ENCODE measurements at regions not wholly inside any gene's neighbourhood (a gene's known extent, or its start where the extent isn't known, plus 50 kb on each side); places are given as distances from the start of the nearest gene placed in this dataset.

GRCh38 chr5:125026867-125027731 lies 280.7 kb upstream of the ZNF608 start:
- H3K4me1 Mint-ChIP-seq, result peaks cover 11% of the 10 kb centered on the region
- H3K4me3 Mint-ChIP-seq, result no peak overlapping the region
- no peaks in the 10 kb centered on the region for H3K27me3 Mint-ChIP-seq
- H3K9me3 Mint-ChIP-seq, result no peaks in the 10 kb centered on the region
- no peak overlapping the region for H3K27ac Mint-ChIP-seq
- no peaks in the 10 kb centered on the region for H3K36me3 Mint-ChIP-seq
- no peak for ATAC-seq

DNA sequence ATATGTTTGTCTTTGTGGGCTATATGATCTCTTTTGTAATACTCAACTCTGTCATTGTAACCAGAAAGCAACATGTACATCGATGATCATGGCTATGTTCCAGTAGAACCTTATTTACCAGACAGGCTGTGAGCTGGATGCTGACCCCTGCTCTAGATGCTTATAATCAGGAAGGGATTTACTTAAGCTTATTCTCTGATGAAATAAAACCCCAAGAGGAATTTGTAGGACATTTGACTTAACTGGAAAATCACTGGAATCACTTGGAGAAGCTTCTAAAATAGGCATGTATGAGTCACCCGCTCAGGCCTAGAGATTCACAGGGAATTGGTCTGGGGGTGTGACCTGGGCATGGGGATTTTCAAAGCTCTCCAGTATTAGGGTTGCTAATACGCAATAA lies 285.8 kb upstream of the ZNF608 start:
- Mint-ChIP-seq H3K4me1 (peaks cover 17% of the 10 kb centered on the region), H3K27me3 (no peaks in the 10 kb centered on the region), H3K36me3 (no peaks in the 10 kb centered on the region), H3K9me3 (no peaks in the 10 kb centered on the region), H3K4me3 (no peak overlapping the region), H3K27ac (no peak overlapping the region)
- no peak for ATAC-seq

DNA sequence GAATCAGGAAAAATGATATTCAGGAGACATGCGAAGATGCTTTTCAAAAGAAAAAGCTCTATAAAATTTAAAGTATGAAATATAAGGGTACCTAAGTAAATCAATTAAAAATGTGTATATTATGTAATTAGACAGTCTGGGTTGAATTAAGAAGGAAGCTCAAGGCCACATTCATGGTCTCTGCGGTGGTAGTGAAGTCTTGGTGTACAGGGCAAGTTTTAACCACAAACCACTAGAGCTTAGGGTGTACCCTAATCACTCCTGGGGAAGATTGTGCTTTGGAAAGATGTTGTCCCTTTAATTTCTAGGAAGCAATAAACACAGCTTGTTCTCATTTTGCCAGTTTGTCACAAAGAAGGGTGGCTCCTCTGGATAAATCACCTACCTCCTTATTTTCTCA lies 287.2 kb upstream of the ZNF608 start:
- H3K4me1 Mint-ChIP-seq, result peaks cover 30% of the 10 kb centered on the region
- H3K9me3 Mint-ChIP-seq, result no peaks in the 10 kb centered on the region
- ATAC-seq, result no peak
- H3K27ac Mint-ChIP-seq, result no peak overlapping the region
- no peaks in the 10 kb centered on the region for H3K36me3 Mint-ChIP-seq
- H3K27me3 Mint-ChIP-seq, result no peaks in the 10 kb centered on the region
- H3K4me3 Mint-ChIP-seq, result no peak overlapping the region

GRCh38 chr5:125034331-125034730 lies 287.9 kb upstream of the ZNF608 start:
- Mint-ChIP-seq H3K4me1 (peaks cover 36% of the 10 kb centered on the region), H3K27me3 (no peaks in the 10 kb centered on the region), H3K27ac (no peak overlapping the region), H3K4me3 (no peak overlapping the region), H3K36me3 (no peaks in the 10 kb centered on the region), H3K9me3 (no peaks in the 10 kb centered on the region)
- ATAC-seq, result no peak

DNA sequence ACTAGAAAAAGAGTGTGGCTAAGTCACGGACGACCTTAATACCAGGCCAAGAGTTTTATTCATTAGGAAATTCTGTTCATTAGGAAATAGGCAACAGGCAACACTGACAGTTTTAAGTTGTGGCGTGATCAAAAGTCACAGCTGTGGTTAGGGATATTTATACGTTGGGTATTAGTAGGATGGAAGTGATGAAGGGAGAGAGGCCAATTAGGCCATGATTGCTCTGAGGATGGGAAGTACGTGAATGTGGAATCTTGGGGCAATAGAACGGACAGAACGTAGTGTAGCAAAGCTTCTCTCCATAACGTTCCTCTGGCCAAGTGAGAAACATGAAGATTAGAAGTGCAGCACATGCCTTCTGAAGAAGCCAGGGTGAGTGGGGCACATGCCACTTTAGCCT lies 290.1 kb upstream of the ZNF608 start:
- peak overlapping the region; percentile 5 for H3K27ac Mint-ChIP-seq
- no peak for ATAC-seq
- no peaks in the 10 kb centered on the region for H3K27me3 Mint-ChIP-seq
- no peak overlapping the region for H3K4me3 Mint-ChIP-seq
- peaks cover 35% of the 10 kb centered on the region for H3K4me1 Mint-ChIP-seq
- no peaks in the 10 kb centered on the region for H3K9me3 Mint-ChIP-seq
- H3K36me3 Mint-ChIP-seq, result no peaks in the 10 kb centered on the region

- peak overlapping the region; percentile 5 for H3K27ac Mint-ChIP-seq
- H3K9me3 Mint-ChIP-seq, result no peaks in the 10 kb centered on the region
- no peaks in the 10 kb centered on the region for H3K27me3 Mint-ChIP-seq
- peaks cover 33% of the 10 kb centered on the region for H3K4me1 Mint-ChIP-seq
- no peaks in the 10 kb centered on the region for H3K36me3 Mint-ChIP-seq
- peak; percentile 71 for ATAC-seq
- H3K4me3 Mint-ChIP-seq, result no peak overlapping the region
Measured at GRCh38 chr5:125037020-125037419, 290.6 kb upstream of the ZNF608 start.

DNA sequence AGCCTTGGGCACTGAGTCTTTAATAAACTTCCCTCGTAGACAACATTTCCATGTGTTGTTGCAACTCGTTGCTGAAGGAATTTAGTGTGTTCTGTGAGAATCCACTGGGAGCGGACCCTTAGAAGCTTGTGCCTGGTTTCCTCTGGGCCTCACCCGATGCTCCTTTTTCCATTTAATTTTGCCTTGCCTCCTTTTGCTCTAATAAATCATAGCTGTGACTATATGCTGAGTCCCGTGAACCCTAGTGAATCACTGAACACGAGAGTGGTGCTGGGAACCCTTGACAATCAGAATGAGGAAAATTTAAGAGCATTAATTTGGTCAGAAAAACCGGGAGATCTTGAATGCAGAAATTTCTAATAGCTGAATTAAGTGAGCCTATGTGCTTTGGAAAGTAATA lies 291.1 kb upstream of the ZNF608 start:
- no peaks in the 10 kb centered on the region for H3K9me3 Mint-ChIP-seq
- H3K27ac Mint-ChIP-seq, result no peak overlapping the region
- H3K27me3 Mint-ChIP-seq, result no peaks in the 10 kb centered on the region
- H3K4me3 Mint-ChIP-seq, result no peak overlapping the region
- peaks cover 33% of the 10 kb centered on the region for H3K4me1 Mint-ChIP-seq
- ATAC-seq, result no peak
- no peaks in the 10 kb centered on the region for H3K36me3 Mint-ChIP-seq

DNA sequence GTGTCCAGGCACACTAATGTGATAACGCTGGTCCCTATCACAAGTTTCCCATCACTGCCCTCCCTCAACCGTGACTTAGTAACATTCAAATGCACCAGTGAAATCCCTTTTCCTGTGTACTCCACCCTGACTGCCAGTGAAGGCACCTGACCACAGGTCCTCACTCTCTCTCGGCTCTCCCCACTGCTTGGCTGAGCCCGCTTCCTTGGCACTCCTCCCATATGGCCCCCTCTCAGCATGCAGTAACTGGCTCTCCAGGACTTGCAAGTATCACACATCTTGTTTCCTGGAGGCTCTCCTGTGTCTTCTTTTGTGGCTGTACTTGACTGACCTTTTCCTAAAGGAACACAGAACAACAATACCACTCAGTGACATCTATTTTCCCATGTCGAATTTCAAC lies 292.0 kb upstream of the ZNF608 start:
- peaks cover 33% of the 10 kb centered on the region for H3K4me1 Mint-ChIP-seq
- no peaks in the 10 kb centered on the region for H3K9me3 Mint-ChIP-seq
- no peaks in the 10 kb centered on the region for H3K36me3 Mint-ChIP-seq
- H3K27ac Mint-ChIP-seq, result no peak overlapping the region
- no peaks in the 10 kb centered on the region for H3K27me3 Mint-ChIP-seq
- no peak for ATAC-seq
- no peak overlapping the region for H3K4me3 Mint-ChIP-seq

DNA sequence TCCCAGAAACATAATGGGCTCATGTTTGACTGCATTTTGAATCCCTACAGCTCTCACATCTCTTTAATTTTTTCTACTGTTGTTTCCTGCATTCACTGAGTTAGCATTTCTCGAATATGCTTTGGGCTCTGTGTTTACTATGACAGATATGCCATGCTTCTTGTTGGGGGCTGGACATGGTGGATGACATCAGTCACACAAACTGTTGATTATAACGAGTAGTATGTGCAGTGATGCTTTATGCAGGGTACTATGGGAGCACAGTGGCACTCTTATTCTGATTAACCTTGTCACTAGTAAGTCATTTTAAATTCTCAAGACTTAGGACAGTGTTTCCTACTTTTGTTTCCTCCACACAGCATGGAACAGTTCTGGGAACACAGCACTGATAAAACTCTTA lies 295.4 kb upstream of the ZNF608 start:
- Mint-ChIP-seq H3K9me3 (no peaks in the 10 kb centered on the region), H3K36me3 (no peaks in the 10 kb centered on the region), H3K4me1 (peaks cover 27% of the 10 kb centered on the region), H3K27ac (no peak overlapping the region), H3K27me3 (no peaks in the 10 kb centered on the region), H3K4me3 (no peak overlapping the region)
- no peak for ATAC-seq

GRCh38 chr5:125042261-125042890 lies 295.9 kb upstream of the ZNF608 start:
- Mint-ChIP-seq H3K27me3 (no peaks in the 10 kb centered on the region), H3K4me1 (peaks cover 21% of the 10 kb centered on the region), H3K9me3 (no peaks in the 10 kb centered on the region), H3K4me3 (no peak overlapping the region), H3K36me3 (no peaks in the 10 kb centered on the region), H3K27ac (no peak overlapping the region)
- ATAC-seq, result no peak

DNA sequence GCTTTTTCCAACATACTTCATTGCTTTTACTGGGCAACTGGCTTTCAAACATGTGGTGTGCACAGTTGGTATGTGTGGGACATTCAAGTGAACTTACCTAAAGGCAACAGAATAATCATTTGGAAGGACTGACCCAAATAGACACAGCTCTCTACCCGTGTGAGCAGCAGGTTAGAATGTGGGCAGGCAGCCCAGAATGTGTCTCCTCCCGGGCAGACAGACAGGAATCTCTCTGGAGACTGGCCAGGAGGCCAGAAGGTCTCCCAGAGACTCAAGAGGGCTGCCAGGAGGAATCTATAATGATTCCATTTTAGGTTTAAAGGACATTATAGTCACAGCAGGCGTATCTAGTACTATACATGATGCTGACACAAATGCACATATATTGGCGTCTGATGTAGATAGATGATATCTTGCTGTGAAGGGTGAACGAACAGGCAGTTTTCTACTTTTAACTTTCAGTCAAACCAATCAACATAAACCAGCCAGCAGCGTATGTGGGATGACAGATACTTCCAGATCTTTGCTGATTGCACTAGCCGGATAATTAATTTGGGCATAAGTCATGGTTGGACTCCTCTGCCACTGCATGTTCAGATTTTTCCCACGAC lies 297.4 kb upstream of the ZNF608 start:
- no peak for ATAC-seq
- Mint-ChIP-seq H3K4me1 (peaks cover 6% of the 10 kb centered on the region), H3K27me3 (no peaks in the 10 kb centered on the region), H3K4me3 (no peak overlapping the region), H3K27ac (no peak overlapping the region), H3K9me3 (no peaks in the 10 kb centered on the region), H3K36me3 (no peaks in the 10 kb centered on the region)

GRCh38 chr5:125044491-125045282 lies 298.2 kb upstream of the ZNF608 start:
- Mint-ChIP-seq H3K27ac (no peak overlapping the region), H3K4me3 (no peak overlapping the region), H3K9me3 (no peaks in the 10 kb centered on the region), H3K27me3 (no peaks in the 10 kb centered on the region), H3K36me3 (no peaks in the 10 kb centered on the region), H3K4me1 (no peaks in the 10 kb centered on the region)
- ATAC-seq, result no peak

DNA sequence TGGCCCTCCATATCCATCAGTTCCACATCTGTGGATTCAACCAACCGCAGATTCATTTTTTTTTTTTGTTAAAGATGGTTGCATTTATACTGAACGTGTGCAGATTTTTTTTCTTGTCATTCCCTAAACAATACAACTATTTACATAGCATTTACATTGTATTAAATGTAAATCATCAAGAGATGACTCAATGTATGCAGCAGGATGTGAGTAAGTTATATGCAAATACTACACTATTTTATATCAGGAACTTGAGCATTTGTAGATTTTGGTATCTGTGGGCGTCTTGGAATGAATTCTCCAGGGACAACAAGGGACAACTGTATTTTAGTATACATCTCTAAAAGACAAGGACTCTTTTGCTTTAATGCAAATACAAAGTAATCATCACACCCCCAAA lies 299.2 kb upstream of the ZNF608 start:
- no peak overlapping the region for H3K27ac Mint-ChIP-seq
- H3K9me3 Mint-ChIP-seq, result no peaks in the 10 kb centered on the region
- H3K27me3 Mint-ChIP-seq, result no peaks in the 10 kb centered on the region
- no peaks in the 10 kb centered on the region for H3K4me1 Mint-ChIP-seq
- no peak for ATAC-seq
- no peaks in the 10 kb centered on the region for H3K36me3 Mint-ChIP-seq
- no peak overlapping the region for H3K4me3 Mint-ChIP-seq

- Mint-ChIP-seq H3K4me3 (no peak overlapping the region), H3K27me3 (no peaks in the 10 kb centered on the region), H3K4me1 (no peaks in the 10 kb centered on the region), H3K9me3 (no peaks in the 10 kb centered on the region), H3K36me3 (no peaks in the 10 kb centered on the region), H3K27ac (no peak overlapping the region)
- ATAC-seq, result no peak
Measured at GRCh38 chr5:125046838-125047237, 300.4 kb upstream of the ZNF608 start.

- Mint-ChIP-seq H3K4me1 (no peaks in the 10 kb centered on the region), H3K27ac (no peak overlapping the region), H3K9me3 (no peaks in the 10 kb centered on the region), H3K27me3 (no peaks in the 10 kb centered on the region), H3K36me3 (no peaks in the 10 kb centered on the region), H3K4me3 (no peak overlapping the region)
- ATAC-seq, result no peak
Measured at GRCh38 chr5:125047871-125048270, 301.4 kb upstream of the ZNF608 start.
